Muscle layer of colon (tissue), 2 donors: ENCODE measurements at regions not wholly inside any gene's neighbourhood (a gene's known extent, or its start where the extent isn't known, plus 50 kb on each side); places are given as distances from the start of the nearest gene placed in this dataset.
"Not testable (repeated sequence)": the region's sequence is repeated elsewhere in the genome, so short reads cannot be mapped to it uniquely, and the experiment has no call there.

ENCODE experiments used
- H3K27ac ChIP-seq: one replicate; pipeline ENCODE4 v1.7.0; 2013; ENCODE audit warnings: low read depth, mild to moderate bottlenecking, low read length, moderate library complexity
- H3K27me3 ChIP-seq, 2 donors: one replicate each; pipeline ENCODE4 v1.7.0; 2013; ENCODE audit warnings: low read length in 2 of 2, mild to moderate bottlenecking in 2 of 2; ENCODE audit not compliant: insufficient read depth in 2 of 2, control insufficient read depth in 1 of 2
- H3K36me3 ChIP-seq: one replicate; pipeline ENCODE4 v1.7.0; 2013; ENCODE audit warnings: mild to moderate bottlenecking, low read length; ENCODE audit not compliant: insufficient read depth
- H3K4me1 ChIP-seq: one replicate; pipeline ENCODE4 v1.7.0; 2013; ENCODE audit warnings: mild to moderate bottlenecking, low read length; ENCODE audit not compliant: insufficient read depth
- H3K4me3 ChIP-seq, 2 donors: one replicate each; pipeline ENCODE4 v1.7.0; 2013; ENCODE audit warnings: low read length in 2 of 2, low read depth in 1 of 2, mild to moderate bottlenecking in 1 of 2, moderate library complexity in 1 of 2
- H3K9ac ChIP-seq: one replicate; pipeline ENCODE4 v1.7.0; 2013; ENCODE audit warnings: low read length
- H3K9me3 ChIP-seq: one replicate; pipeline ENCODE4 v1.7.0; 2013; ENCODE audit warnings: mild to moderate bottlenecking, low read length
- donor health status: abdominal sarcoma.
- donor health status: Adenocarcinoma of cecum.

DNA sequence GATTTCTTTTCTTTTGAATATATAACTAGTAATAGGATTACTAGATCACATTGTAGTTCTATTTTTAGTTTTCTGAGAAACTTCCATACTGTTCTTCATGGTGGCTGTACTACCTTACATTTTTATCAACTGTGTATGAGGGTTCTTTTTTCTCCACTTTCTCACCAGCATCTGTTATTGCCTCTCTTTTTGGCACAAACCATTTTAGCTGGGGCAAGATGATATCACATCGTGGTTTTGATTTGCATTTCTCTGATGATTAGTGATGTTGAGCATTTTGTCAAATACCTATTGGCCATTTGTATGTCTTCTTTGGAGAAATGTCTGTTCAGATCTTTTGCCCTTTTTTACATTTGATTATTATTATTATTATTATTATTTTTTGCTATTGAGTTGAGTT is 86.1 kb upstream of the TCF21 start:
- Histone ChIP-seq H3K9ac (no peak overlapping the region), H3K9me3 (no peaks in the 10 kb centered on the region), H3K36me3 (no peaks in the 10 kb centered on the region), H3K4me3 (no peak overlapping the region), H3K27ac (no peak overlapping the region), H3K4me1 (no peaks in the 10 kb centered on the region), H3K27me3 (no peaks in the 10 kb centered on the region)

DNA sequence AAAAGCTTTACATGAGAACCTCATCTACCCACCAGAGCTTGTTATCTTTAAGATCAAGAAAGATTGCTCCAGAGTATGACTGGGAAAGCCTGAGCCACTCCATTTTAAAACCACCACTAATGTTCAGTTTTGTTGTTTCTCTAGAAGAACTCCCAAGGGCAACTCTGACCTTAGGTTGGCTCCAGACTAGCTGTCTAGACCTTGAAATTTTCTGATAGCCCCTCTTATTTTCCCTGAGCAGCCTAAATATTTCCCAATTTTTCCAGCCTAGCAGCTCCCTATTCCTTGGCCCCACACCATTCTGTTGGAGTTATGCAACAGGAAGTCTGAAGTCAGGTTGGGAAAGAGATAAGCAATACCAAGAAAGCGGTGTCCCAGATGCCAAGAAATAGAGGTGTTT is 84.6 kb upstream of the TCF21 start:
- H3K4me1 ChIP-seq = no peaks in the 10 kb centered on the region

DNA sequence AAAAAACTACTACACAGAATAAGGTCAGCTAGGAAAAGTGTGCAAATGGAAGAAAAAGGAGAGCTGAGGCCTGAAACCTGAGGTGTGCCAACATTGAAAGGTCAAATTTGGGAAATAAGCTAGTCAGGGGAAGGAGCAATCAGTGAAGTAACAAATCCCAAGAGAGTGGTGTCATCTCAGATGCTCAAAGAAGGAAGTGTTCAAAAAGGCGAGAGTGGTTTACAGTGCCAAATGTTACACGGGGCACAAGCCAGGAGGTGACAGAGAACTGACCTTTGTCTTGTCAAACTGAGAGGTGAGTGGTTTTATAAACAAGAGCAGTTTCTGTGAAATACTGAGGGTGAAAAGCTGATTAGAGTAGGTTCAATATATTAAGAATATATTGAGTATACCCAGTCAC is 83.0 kb upstream of the TCF21 start:
- Histone ChIP-seq H3K27me3 (no peaks in the 10 kb centered on the region), H3K27ac (no peak overlapping the region)

More for the DNA sequence above, 84.6 kb upstream of the TCF21 start:
- no peak overlapping the region for H3K9ac ChIP-seq
- no peak overlapping the region for H3K27ac ChIP-seq
- H3K27me3 ChIP-seq = no peaks in the 10 kb centered on the region
- no peak overlapping the region for H3K4me3 ChIP-seq
- no peaks in the 10 kb centered on the region for H3K9me3 ChIP-seq
- no peaks in the 10 kb centered on the region for H3K36me3 ChIP-seq

DNA sequence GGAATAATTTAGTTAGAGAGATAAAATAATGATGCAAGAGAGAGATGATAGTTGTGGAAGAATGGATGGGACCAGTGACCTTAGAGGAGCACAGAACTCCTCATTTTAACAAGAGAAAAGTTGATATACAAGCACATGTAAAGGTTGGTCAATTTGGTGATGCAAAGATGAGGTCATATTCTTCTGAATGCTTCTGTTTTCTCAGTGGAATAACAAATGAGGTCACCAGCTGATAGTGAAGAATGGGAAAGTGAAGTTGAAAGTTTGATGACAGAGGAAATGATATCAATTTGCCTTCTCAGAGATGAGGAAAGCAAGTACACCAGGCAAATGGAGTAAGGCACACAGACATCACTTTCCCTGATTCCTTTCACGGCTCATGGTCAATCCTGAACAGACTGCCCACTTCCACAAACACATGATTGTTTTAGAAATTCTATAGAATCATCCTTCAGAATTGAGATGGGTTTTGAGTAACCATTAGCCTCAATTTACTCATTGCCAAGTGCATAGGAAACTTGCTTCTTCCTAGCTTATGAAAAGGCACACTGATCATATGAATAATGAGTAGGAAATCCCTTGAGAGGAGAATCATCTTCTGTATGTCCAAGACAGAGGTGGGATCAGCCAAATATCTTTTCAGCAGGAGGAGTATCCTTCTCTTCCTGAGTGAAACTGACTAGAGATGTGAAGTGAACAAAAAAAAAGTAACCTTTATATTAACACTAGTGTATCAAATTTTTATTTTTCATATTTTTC is 82.4 kb upstream of the TCF21 start:
- Histone ChIP-seq H3K9me3 (no peaks in the 10 kb centered on the region), H3K4me3 (no peak overlapping the region), H3K27ac (no peak overlapping the region), H3K4me1 (no peaks in the 10 kb centered on the region), H3K36me3 (no peaks in the 10 kb centered on the region), H3K9ac (no peak overlapping the region), H3K27me3 (no peaks in the 10 kb centered on the region)

More for the DNA sequence above, 83.0 kb upstream of the TCF21 start:
- H3K9ac ChIP-seq = no peak overlapping the region
- H3K9me3 ChIP-seq = no peaks in the 10 kb centered on the region
- H3K36me3 ChIP-seq = no peaks in the 10 kb centered on the region
- H3K4me1 ChIP-seq = no peaks in the 10 kb centered on the region
- H3K4me3 ChIP-seq = no peak overlapping the region

DNA sequence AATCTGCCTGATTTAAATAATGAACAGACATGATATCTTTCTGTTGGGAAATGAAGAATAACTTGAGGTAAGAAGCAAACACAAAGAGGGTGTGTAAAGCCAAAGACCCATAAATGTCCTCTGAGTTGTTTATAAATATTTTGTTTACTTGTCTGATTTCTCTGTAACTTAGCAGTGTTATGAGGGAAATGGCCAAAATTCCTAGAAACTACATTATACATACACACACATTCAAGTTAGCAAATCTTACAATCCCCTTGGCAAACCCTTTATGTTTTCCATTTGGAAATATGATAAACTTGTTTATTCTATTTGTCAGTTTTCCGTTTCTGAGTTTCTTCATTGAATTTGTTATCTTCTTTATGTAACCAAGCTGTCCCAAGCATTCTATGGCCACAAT is 81.4 kb upstream of the TCF21 start:
- Histone ChIP-seq H3K27ac (no peak overlapping the region), H3K36me3 (no peaks in the 10 kb centered on the region), H3K4me3 (no peak overlapping the region), H3K27me3 (no peaks in the 10 kb centered on the region), H3K4me1 (no peaks in the 10 kb centered on the region), H3K9ac (no peak overlapping the region), H3K9me3 (no peaks in the 10 kb centered on the region)

DNA sequence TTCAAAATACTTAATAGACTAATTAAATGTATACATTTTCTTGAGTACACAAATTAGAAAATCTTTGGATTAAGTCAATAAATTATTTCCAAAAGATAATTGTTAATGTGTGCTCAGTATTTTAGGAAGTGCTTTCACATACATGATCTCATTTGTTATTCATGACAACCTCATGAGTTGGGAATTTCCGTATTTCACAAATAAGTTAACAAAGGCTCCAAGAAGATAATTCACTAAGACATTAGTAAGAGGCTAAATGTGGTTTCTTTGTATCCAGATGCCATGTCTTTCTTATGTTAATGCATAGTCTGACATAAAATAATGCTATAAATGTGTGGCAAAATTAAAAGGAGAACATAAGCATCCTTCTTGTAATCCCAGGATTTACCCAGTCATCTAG is 79.5 kb upstream of the TCF21 start:
- Histone ChIP-seq H3K27ac (no peak overlapping the region), H3K27me3 (no peaks in the 10 kb centered on the region), H3K4me1 (no peaks in the 10 kb centered on the region), H3K4me3 (no peak overlapping the region), H3K36me3 (no peaks in the 10 kb centered on the region), H3K9me3 (no peaks in the 10 kb centered on the region), H3K9ac (no peak overlapping the region)

DNA sequence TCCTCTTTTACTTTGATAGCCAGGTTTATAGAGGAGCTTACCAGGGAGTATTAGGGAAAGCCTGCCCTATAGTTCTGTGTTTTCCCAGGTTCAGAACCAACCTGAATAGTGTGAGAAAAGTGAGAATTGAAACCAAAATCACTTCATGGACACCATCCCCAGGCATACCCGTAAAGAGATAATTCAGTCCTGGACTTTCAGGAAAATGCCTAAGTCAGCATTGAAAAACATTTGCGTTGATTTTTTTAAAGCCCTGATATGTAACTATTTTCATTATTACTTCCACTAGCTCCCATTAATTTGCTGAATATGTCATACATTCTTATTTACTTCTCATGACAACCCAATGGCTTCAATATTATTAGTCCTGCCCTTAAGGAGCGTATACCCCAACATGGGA is 77.4 kb upstream of the TCF21 start:
- Histone ChIP-seq H3K36me3 (no peaks in the 10 kb centered on the region), H3K27me3 (no peaks in the 10 kb centered on the region), H3K9me3 (no peaks in the 10 kb centered on the region), H3K9ac (no peak overlapping the region), H3K4me1 (no peaks in the 10 kb centered on the region), H3K27ac (no peak overlapping the region), H3K4me3 (no peak overlapping the region)

DNA sequence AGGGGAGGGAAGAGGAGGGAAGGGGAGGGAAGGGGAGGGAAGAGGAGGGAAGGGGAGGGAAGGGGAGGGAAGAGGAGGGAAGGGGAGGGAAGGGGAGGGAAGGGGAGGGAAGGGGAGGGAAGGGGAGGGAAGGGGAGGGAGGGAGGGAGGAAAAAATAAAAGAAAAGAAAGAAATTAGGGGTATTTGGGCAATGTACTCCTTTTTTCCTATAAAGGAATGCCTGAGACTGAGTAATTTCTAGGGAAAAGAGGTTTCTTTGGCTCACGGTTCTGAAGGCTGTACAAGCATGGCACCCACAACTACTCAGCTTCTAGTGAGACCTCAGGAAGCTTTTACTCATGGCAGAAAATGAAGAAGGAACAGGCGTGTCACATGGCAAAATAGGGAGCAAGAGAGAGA is 76.5 kb upstream of the TCF21 start:
- H3K9ac ChIP-seq, H3K27me3 ChIP-seq, H3K27ac ChIP-seq, H3K4me1 ChIP-seq, H3K36me3 ChIP-seq, H3K4me3 ChIP-seq, H3K9me3 ChIP-seq: not testable (repeated sequence)

DNA sequence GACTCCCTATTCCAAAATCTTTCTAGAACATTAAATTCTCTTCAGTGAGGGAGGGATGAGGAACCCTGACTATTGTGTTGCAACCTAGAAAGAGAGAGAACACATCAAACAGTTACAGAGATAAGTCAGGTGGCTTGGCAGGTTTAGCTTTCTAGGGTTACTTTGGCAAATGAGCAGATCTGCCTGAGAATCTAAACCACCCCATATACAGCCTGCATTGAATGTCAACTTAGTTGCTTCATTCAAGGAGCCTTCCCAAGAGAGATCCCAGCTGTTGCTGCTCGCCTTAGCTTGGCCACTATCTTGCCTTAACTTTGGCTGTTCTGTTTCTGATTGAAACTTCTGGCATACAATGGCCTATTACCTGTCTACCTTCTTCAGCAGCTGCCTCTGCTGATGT is 74.7 kb upstream of the TCF21 start:
- Histone ChIP-seq H3K4me3 (no peak overlapping the region), H3K4me1 (no peaks in the 10 kb centered on the region), H3K27ac (no peak overlapping the region), H3K9ac (no peak overlapping the region), H3K9me3 (no peaks in the 10 kb centered on the region), H3K36me3 (no peaks in the 10 kb centered on the region), H3K27me3 (no peaks in the 10 kb centered on the region)

DNA sequence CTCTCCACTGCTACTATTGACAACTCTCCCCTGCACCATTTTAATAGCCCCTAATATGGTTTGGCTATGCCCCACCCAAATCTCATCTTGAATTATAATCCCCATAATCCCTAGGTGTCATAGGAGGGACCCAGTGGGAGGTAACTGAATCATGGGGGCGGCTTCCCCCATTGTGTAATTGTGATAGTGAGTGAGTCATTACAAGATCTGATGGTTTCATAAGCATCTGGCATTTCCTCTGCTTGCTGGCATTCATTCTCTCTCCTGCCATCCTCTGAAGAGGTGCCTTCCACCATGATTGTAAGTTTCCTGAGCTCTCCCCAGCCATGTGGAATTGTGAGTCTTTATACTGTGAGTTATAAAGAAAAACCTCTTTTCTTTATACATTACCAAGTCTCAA is 74.1 kb upstream of the TCF21 start:
- H3K4me3 ChIP-seq = no peak overlapping the region
- H3K27ac ChIP-seq = no peak overlapping the region
- H3K36me3 ChIP-seq = no peaks in the 10 kb centered on the region
- H3K9me3 ChIP-seq = no peaks in the 10 kb centered on the region
- H3K27me3 ChIP-seq = no peaks in the 10 kb centered on the region
- H3K4me1 ChIP-seq = no peaks in the 10 kb centered on the region
- no peak overlapping the region for H3K9ac ChIP-seq

DNA sequence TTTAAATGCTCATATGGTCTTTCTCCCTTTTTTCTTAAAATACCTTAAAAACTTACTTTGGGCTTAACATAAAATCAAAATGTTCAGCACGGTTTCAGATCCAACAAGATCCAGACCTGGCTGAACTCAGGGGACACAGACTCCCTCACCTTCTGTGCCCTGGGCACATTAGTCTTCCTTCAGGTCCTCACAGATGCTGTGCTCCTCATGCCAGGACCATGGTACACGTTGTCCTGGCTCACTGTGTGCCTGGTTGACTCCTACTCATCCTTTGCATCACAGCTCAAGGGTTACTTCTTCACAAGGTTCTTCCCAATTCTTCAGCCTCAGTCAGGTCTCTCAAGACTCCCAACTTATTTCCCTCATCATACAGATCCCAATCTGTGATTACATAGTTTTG is 73.6 kb upstream of the TCF21 start:
- Histone ChIP-seq H3K27me3 (no peaks in the 10 kb centered on the region), H3K27ac (no peak overlapping the region), H3K4me1 (no peaks in the 10 kb centered on the region), H3K4me3 (no peak overlapping the region), H3K9ac (no peak overlapping the region), H3K36me3 (no peaks in the 10 kb centered on the region), H3K9me3 (no peaks in the 10 kb centered on the region)

DNA sequence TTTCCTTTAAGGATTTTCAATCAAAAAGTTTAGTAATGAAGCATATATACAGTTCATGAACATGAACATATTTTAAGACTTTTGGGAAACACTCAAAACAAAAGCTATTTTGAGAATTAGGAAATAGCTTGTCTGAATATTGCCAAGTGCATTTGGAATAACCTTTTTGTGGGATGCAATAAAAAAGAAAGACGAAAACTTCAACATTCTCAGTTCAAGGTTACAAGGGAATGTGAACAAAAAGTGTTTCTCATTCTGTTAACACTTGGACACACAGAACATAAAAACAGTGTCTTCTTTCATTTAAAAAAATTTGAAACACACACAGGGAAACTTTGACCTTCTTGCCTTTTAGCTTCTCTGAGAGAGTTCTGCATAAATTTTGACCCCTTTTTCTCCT is 72.7 kb upstream of the TCF21 start:
- H3K4me3 ChIP-seq = no peak overlapping the region
- H3K4me1 ChIP-seq = no peaks in the 10 kb centered on the region
- no peak overlapping the region for H3K27ac ChIP-seq
- no peaks in the 10 kb centered on the region for H3K27me3 ChIP-seq
- H3K36me3 ChIP-seq = no peaks in the 10 kb centered on the region
- no peaks in the 10 kb centered on the region for H3K9me3 ChIP-seq
- H3K9ac ChIP-seq = no peak overlapping the region
